C4-2B (cell line): ENCODE measurements at regions not wholly inside any gene's neighbourhood (a gene's known extent, or its start where the extent isn't known, plus 50 kb on each side); places are given as distances from the start of the nearest gene placed in this dataset.

ENCODE experiments used
- H3K27ac ChIP-seq: fragments of 450-650 bp; 2 replicates; pipeline ENCODE4 v1.5.1; 2017
- CTCF ChIP-seq: fragments of 450-650 bp; conservative IDR thresholded peaks from 2 replicates; pipeline ENCODE4 v1.5.1; 2017; ENCODE audit warnings: mild to moderate bottlenecking
- ZFX ChIP-seq: fragments of 450-650 bp; IDR thresholded peaks from 2 replicates; pipeline ENCODE4 v1.6.1; 2017

GRCh38 chr2:33891616-33892015, 292.5 kb upstream of the FAM98A start:
- TF ChIP-seq CTCF (no peak), ZFX (no peak)
- H3K27ac ChIP-seq = no peak overlapping the region

- TF ChIP-seq CTCF (no peak), ZFX (no peak)
- no peak overlapping the region for H3K27ac ChIP-seq
Observed at GRCh38 chr2:33890686-33891085, 291.6 kb upstream of the FAM98A start.

- TF ChIP-seq CTCF = no peak
- no peak for TF ChIP-seq ZFX
- no peak overlapping the region for H3K27ac ChIP-seq
Observed at GRCh38 chr2:33877348-33878016, 278.4 kb upstream of the FAM98A start.

- no peak overlapping the region for H3K27ac ChIP-seq
Observed at GRCh38 chr2:33873076-33873605, 274.0 kb upstream of the FAM98A start.

GRCh38 chr2:33859811-33860461, 260.8 kb upstream of the FAM98A start:
- TF ChIP-seq ZFX (no peak), CTCF (no peak)
- H3K27ac ChIP-seq = no peak overlapping the region

More at GRCh38 chr2:33873076-33873605, 274.0 kb upstream of the FAM98A start:
- TF ChIP-seq CTCF = no peak
- TF ChIP-seq ZFX = no peak

- no peak overlapping the region for H3K27ac ChIP-seq
- TF ChIP-seq ZFX (no peak), CTCF (no peak)
Observed at GRCh38 chr2:33859176-33859575, 260.1 kb upstream of the FAM98A start.

GRCh38 chr2:33848486-33848885, 249.4 kb upstream of the FAM98A start:
- no peak overlapping the region for H3K27ac ChIP-seq
- no peak for TF ChIP-seq CTCF
- TF ChIP-seq ZFX = no peak
